GM21360 (cell line): ENCODE measurements at regions not wholly inside any gene's neighbourhood (a gene's known extent, or its start where the extent isn't known, plus 50 kb on each side); places are given as distances from the start of the nearest gene placed in this dataset.

ENCODE experiments used
- ATAC-seq: cut with Tn5 transposase; IDR thresholded peaks from one replicate; pipeline ENCODE4 v1.9.1; 2021; ENCODE audit warnings: mild to moderate bottlenecking, moderate library complexity; ENCODE audit not compliant: unreplicated experiment

DNA sequence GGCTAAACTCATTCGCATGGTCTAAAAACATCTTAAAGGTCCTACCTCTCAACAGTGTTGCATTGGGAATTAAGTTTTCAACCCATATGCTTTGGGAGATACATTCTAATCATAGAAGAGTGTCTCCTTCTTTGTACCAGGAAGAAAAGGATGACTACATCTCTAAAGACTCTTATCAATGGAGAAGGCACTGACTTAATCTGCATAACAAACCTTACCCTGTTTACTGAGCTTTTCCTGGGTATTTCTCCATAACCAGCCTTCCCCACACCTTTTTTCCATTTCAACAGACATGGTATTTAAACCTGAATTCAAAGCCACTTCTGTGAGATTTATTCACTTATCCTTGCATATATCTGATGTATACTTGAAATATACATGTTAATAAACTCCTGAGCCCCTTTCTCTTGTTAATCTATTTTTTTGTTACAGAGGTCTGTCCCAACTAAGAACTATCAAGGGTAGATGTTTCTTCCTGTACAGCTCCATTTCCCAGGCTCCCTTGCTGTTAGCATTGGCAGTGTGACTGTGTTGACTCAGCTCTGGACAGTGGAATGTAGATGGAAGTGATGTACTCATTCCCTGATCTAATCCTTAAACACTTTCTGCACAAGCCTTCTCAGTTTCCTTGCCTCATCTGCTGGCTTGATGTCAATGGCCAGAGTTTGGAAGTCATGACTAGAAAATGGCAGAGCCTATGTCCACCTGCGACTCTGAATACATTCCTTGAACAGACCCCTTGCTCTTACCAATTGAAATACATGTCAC is 148.9 kb upstream of the CPEB2 start:
- no peak for ATAC-seq

DNA sequence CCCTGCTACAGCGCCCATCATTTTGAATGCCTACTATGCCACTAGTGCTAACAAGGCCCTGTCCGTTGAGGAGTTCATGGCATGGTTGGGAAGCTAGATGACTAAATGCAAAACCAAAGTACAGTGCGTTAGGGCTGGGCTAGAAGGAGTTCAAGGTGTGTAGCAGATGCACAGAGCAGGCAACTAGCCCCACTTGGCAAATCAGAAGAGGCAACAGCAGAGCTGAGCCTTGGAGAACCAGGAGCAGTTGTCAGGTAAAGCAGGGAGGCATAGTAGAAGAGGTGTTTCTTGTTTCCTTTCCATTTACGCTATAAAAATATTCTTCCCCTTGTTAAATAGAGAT is 146.6 kb upstream of the CPEB2 start:
- ATAC-seq: no peak

DNA sequence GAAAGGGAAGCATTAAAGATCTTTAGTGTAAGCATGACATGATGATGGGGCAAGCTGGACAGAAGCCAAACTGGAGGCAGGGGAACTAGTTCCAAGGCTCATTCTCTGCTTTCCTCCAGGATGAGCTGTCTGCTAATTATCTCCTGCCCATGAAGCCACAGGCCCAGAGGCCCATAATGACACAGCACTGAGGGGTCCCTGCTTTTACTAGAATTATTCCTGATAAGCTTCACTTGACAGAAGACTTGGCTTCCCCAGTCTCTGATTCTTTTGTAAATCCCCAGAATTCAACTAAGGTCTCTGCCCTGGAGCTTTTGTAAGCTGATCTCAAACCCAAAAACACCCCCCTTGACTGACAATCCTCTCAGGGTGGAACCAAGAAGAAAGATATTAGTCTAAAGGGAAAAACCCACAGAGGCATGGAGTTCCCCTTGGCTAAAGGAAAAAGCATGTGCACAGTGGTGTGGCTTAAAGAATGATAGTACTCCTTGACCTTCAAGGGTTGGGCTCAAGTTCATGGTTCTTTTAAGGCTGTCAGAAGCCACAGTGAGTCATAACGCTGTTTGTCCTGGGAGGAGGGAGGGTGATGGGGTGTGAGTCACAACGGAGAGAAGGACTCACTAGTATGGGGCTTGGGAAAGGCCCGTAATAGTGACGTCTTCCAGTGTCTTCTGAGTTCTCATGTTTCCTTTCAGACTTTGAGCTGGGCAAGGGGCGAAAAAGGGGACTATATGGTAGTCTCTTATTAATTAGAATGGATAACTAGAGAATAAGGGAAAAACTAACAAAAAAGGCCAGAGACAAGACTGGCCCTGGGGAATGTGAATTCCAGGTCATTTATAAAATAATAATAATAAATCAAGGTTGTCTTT is 146.0 kb upstream of the CPEB2 start:
- ATAC-seq: peak; percentile 98

DNA sequence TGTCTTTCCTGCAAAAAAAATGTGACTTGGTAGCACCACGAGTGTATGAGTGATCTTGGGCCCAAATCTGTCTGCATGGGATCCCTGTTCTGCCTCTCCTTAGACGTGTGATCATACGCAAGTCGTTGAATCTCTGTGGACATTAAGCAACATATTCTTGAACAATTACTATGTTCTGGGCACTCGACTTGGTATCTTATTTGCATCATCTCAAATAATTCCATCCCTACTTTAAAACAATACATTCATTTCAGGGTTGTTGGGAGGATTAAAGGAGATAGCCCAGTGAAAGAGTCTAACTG is 145.4 kb upstream of the CPEB2 start:
- no peak for ATAC-seq

DNA sequence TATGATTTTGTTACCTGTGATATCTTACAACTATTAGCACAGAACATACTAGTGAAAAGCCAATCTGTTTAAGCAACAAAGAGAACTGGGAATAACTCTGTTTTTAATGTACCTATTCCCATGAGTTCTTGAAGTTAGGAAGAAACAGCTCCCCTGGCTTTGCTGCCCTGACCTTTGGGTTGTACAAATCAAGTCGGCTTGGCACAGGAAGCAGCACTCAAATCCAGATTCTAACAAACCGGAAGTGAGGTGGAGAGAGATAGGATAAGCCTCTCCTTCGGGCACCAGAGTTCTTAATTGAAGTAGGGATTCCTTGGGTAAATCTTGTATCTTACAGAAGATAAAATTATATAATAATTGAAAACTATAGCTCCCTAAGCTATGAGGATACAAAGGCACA is 144.8 kb upstream of the CPEB2 start:
- no peak for ATAC-seq

DNA sequence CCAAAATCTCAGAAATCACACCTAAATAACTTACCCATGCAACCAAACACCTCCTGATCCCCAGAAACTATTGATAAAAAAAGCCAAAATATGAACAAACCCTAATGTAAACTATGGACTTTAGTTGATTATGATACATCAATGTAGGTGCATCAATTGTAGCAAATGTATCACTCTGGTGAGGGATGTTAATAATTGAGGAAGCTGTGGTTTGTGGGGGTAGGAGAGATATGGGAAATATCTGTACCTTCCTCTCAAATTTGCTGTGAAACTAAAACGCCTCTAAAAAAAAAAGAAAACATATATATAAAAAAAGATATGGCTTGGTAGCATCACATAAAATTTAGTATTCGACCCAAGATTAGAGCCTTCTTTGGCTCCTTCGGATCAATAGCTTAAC is 144.3 kb upstream of the CPEB2 start:
- ATAC-seq: no peak

DNA sequence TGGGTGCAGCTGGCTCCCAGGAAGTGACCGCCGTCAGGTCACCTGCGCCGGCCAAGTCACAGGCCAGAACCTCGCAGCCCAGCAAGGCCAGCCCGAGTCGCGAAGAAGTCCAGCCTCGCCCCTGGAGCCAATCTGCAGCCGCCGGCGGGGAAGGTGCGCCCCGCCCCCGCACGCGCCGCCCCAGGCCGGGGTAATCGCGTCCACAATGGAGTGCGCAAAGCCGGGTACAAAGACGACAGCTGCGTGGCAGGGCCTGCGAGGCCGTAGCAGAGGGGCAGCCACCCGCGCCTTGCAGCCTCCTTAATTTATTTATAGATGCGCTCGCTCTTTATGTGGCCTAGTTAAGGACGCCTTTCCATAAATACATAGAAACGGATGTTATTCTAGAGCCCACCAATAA is 139.4 kb upstream of the CPEB2 start:
- no peak for ATAC-seq

DNA sequence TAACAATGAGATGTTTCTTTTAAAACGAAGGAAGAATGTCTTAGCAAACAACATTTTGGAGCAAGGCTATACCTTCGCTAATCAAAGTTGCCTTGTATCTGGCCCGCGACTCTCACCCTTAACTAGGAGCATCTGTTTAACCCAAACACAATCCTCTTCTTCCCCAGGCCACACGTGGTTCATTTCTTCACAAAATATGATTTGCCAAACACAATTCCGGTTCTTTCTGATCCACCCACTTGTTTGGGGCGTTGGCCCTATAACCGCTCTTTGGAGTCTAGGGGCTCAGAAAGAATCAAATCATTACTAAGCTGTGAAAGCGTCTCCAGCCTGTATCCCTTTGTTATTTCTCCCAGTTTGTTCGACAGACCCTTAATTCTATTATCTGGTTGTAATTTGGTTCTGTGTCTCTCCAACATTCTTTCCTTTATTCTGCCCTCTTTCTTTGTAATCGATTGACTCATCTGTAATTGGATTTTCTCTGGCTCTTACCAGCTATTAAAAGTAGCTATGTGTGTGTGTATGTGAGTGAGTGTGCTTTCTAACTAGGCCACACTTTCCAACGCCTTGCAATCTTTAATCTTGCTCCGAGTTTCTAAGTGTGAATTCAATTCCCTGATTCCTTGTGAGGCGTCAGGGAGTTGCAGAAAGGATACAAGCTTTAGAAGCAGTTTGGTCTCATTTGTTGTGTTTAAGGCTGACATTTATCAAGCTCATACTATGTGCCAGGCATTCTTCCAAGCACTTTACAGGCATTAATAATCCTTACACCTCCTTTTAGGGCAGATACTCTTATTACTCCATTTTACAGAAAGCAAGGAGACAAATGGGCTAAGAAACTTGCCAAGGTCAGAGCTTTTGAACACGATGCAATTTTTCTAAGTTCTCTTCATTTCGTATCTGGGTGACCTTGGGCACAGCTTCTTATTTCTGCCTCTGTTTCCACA is 138.6 kb upstream of the CPEB2 start:
- no peak for ATAC-seq

DNA sequence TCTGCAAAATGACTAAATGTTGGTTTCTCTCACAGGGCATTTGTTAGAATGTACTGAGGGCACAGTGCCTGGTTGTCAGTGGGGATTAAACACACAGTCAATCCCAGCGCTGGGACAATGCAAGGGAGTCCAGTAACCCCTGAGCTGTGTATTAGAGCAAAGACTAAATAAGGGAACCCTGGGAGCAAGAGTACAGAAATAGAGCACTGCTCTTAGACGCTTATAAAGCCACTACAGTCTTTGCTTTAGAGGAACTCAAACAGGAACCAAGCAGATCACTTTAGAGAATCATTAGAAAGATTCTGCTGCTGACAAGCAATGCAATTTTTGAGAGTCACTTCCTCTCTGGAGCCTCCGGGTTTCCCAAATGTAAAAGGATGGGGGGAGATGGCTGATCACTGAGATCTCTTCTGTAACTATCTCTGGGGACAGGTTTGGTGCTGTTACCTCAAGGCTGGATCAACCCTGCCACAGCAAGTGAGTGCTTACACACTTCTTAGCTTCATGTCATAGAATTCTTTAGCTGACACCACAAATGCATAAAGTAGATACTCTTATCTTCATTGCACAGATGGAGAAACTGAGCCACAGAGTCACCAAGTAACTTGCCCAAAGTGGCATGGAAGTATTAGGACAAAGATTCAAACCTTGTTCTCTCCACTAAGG is 137.8 kb upstream of the CPEB2 start:
- ATAC-seq: no peak

DNA sequence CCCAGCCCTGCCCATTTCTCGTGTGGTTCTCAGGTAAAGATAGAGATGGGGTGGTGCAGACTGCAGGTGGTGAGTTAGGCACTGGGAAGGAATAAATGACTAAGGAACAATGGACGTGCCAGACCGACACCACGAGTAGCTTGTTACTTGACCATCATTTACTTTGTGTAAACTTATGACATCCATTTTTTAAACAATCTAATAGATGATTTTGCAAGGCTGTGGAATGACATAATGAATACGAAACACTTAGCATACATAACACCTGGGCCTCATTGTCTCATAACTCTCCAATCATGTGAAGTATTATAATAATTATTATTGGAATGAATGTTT is 137.3 kb upstream of the CPEB2 start:
- ATAC-seq: no peak

DNA sequence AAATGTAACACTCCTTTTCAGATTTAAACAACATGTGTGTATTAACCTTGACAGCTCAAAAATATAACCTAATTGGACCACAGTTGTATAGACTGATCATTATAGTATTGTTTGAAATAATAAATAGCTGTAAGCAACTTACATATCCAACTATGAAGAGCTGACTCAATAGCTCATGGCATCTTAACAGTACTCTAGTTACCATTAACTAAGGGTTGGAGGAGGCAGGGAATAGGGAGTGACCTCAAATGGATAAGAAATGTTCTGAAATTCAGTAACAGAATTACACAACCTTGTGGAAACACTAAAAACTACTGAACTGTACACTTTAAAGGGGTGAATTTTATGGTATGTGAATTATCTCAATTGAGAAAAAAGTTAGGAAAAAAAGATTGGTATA is 136.5 kb upstream of the CPEB2 start:
- no peak for ATAC-seq

DNA sequence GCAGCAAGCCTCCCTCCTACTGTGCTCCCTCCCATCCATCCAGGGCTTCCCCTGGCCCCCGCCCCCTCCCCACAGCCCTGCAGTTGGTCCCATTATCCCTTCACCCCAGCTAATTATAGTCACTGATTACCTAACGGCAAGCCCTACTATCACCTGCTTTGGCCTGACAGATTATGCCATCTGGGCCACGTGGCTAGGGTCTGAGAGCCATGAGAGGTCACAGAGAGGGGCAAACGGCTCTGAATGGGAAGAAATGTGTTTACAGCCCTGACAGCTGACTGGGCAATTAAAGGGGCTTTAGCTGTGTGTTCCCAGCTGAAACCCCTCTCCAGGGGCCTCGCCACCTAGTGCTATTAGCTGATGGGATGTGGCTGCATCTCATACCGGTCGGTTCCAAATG is 134.4 kb upstream of the CPEB2 start:
- ATAC-seq: no peak

DNA sequence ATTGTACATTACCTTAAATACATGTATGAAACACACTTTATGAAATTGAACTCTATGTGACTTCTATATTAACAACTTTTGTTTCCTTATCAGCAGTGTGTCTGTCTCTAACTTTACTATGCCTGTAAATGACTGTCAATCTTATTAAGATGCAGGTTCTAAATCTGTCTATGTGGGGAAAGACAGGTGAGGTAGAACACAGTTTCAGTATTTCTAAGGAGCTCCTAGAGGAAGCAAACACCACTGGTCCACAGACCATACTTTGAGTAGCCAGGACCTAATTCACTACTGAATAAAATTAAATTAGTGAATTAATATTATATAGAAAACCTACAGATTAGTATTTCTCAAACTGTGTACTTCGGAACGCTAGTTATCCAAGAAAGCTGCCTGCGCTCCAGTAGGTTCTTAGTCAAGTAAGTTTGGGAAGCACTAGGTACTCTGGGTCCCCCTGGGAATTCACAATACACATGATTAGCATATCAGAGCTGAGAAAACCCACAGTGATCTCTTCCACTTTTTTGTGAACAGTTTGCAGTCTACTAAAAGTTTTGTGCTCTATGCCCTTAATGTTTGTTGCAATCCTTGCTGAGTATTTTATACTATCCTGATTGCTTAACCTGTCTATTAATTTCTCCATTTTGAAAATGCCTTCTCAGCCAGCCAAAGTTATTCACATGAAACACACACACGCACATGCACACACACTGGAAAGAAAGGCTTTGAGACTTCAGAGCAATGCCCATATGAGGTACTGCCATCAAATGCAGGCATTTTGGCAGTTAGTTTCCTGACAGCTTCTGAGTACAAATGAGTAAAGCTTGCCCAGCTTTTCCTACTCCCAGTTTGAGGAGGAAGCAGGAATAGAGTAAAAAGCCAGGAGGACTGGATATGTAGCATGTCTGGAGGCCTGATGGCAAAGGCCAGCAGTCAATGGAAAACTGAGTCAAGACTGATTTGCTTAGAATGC is 133.6 kb upstream of the CPEB2 start:
- ATAC-seq: peak; percentile 53

DNA sequence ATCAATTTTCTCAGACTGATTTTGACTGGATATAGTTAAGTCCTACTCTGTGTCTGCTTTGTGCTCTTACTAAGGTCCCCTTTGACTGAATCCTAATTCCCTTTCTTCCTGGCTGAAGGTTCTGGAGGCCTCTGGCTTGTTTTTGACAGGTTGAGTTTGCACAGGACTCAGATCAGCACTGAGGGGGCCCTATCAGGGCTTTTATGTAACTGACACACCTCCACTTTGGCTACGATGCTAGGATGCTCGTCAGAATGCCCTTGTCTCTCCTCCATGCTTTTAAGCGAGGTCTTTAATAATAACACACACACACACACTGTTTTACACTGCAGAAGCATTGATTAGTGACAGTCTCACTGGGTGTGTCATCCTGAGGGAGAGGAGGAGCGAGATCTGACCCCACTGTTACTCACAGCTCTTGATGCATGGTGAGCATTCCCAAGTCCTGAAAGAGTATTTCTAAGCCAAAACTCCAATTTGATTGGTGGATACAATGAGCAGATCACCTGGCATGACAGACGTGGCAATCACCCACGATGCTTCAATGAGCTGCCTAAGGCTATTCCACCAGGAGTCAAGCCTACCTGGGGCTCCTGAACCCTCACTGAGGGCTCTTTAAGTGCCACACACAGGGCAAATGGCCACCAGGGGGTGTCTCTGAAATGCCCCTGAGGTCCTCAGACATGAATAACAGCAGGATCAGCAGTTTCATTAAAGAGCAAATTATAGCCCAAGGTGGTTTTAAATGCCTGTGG is 130.4 kb upstream of the CPEB2 start:
- no peak for ATAC-seq

DNA sequence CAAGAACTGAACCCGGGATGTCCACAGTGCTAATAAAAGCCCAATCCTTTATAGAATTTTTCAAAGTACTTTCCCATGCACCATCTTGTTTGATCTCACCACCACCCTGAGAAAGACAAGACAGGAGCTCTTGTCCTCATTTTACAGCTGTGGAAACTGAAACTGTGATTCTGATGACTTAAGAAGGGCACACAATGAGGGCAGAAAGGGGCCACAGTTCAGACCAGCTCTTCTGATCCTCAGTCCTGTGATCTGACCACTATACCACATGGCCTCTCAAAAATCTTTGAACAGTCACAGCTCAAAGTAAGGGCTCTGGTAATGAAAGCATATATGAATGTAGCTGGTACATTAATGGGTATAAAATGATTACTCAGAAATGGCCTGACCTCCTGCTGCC is 127.3 kb upstream of the CPEB2 start:
- peak; percentile 61 for ATAC-seq

DNA sequence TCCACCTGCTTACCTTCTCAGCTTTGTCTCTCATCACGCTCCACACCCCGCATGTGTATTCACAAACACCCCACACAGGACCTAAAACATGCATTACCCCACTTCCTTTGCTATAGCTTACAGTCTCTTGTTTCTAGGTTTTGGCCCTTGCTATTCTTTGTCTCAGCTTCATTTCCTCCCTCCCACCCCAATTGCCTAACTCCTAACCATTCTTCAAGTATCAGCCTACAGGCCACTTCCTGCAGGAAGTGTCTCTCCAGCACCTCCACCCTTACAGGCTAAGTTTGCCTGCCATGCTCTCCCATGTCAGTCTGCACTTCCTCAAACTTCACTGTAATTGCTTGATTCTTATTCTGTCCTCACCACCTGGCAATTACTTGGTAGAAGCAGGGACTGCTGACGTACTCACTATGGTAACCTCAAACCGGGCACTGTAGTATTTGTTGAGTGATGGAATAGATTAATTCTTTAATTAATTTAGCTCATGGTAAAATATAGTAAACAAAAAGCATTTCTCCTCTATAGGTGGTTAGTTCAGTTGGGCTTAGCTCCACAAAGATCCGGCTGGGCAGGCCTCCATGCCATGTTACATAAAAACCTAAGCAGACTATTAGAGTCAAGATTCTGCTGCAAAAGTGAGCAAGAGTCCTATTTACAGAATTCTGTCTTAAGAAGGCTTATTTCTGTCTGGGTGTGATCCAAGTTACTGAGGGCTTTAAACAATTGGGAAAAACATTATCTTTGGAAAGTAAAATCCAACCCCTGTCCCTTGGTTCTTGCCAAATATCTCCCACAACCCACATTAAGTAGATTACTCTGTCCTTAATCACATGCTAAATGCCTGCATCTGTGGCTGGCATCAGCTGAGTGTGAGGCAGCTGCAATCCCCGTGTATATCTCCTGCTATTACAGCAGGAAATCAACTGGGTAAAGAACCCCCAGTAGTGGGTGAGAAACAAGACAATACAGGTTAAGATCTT is 124.7 kb upstream of the CPEB2 start:
- ATAC-seq: no peak

DNA sequence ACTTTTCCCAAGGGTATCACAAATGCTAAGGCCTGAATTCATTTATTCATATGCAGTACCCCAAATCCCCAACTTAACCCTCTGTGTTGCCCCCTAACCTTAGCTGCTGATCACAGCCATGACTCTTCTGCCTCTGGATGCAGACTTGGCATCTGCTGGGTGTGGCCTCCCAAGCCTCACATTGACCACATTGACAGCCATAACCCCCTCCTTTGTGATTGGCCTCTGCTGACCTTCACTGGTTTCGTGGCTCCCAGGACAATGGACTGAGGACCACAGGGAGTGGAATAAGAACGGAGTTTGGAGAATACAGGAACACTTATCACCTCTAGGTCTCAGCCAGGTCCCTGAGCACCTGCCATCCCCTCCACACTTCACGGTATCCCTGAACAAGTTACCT is 123.6 kb upstream of the CPEB2 start:
- ATAC-seq: no peak

DNA sequence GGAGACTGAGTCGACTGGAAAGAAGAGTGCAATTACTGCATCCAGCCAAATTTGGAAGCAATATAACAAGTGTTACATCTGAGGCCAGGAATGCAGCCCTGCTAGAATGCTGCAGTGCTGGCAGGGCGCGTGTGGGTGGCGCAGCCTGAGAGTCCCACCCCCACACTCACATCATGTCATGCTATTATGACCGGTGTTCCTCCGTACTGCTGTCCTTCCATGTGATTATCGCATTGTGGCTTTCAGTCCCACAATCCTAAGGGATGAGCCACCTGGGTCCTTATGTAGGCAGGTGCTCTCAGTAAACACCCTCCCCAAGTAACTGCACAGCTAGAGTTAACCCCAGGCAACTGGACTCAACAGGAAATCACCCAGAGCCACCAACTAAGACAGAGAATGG is 122.6 kb upstream of the CPEB2 start:
- ATAC-seq: no peak
